MM.1S (cell line): ENCODE measurements at regions not wholly inside any gene's neighbourhood (a gene's known extent, or its start where the extent isn't known, plus 50 kb on each side); places are given as distances from the start of the nearest gene placed in this dataset.

Experiments
- DNase-seq: peaks from one replicate; pipeline ENCODE4 v3.0.0-alpha.2; 2015
- H2AFZ ChIP-seq: fragments of 300-600 bp; sonication (generic); 2 replicates; pipeline ENCODE4 v1.6.0; 2016; ENCODE audit warnings: antibody characterized with exemption, low read length
- H3F3A ChIP-seq: fragments of 300-600 bp; sonication (generic); 2 replicates; pipeline ENCODE4 v1.6.1; 2016; ENCODE audit warnings: mild to moderate bottlenecking, antibody characterized with exemption, low read length, moderate library complexity, mixed read lengths; ENCODE audit not compliant: insufficient read depth
- H3K27ac ChIP-seq: fragments of 300-600 bp; sonication (generic); 2 replicates; pipeline ENCODE4 v1.5.1; 2016; ENCODE audit warnings: mild to moderate bottlenecking, low read length
- H3K27me3 ChIP-seq: fragments of 300-600 bp; sonication (generic); replicated peaks from 2 replicates; pipeline ENCODE4 v1.6.0; 2016; ENCODE audit warnings: low read length; ENCODE audit not compliant: insufficient read depth
- H3K36me3 ChIP-seq: fragments of 300-600 bp; sonication (generic); replicated peaks from 2 replicates; pipeline ENCODE4 v1.6.1; 2016; ENCODE audit warnings: mild to moderate bottlenecking, low read length, mixed read lengths; ENCODE audit not compliant: insufficient read depth
- H3K4me1 ChIP-seq: fragments of 300-600 bp; sonication (generic); 2 replicates; pipeline ENCODE4 v1.6.1; 2016; ENCODE audit warnings: low read length, mixed read lengths
- H3K4me2 ChIP-seq: fragments of 300-600 bp; sonication (generic); 2 replicates; pipeline ENCODE4 v1.6.0; 2016; ENCODE audit warnings: low read depth, low read length
- H3K4me3 ChIP-seq: fragments of 300-600 bp; sonication (generic); 2 replicates; pipeline ENCODE4 v1.5.1; 2016; ENCODE audit warnings: low read length, mixed read lengths
- H3K79me2 ChIP-seq: fragments of 300-600 bp; sonication (generic); 2 replicates; pipeline ENCODE4 v1.6.1; 2016; ENCODE audit warnings: mixed run types, low read length, mixed read lengths
- H3K9ac ChIP-seq: fragments of 300-600 bp; sonication (generic); 2 replicates; pipeline ENCODE4 v1.6.1; 2016; ENCODE audit warnings: low read length, mixed read lengths
- H3K9me2 ChIP-seq: fragments of 300-600 bp; sonication (generic); replicated peaks from 2 replicates; pipeline ENCODE4 v1.6.1; 2016; ENCODE audit warnings: mild to moderate bottlenecking, low read length, mixed read lengths; ENCODE audit not compliant: insufficient read depth
- H3K9me3 ChIP-seq: fragments of 300-600 bp; sonication (generic); replicated peaks from 2 replicates; pipeline ENCODE4 v1.6.1; 2016; ENCODE audit warnings: mild to moderate bottlenecking, low read length, mixed read lengths; ENCODE audit not compliant: insufficient read depth
- H4K20me1 ChIP-seq: fragments of 300-600 bp; sonication (generic); 2 replicates; pipeline ENCODE4 v1.6.1; 2016; ENCODE audit warnings: mild to moderate bottlenecking, low read length, moderate library complexity, mixed read lengths; ENCODE audit not compliant: insufficient read depth
- CTCF ChIP-seq: fragments of 300-600 bp; sonication (generic); IDR thresholded peaks from 2 replicates; pipeline ENCODE4 v1.5.1; 2016; ENCODE audit warnings: antibody characterized with exemption, low read length, mixed read lengths
- EZH2 ChIP-seq: fragments of 300-600 bp; sonication (generic); optimal IDR thresholded peaks from 2 replicates; pipeline ENCODE3; 2017; ENCODE audit warnings: low read depth, mild to moderate bottlenecking, antibody characterized with exemption, low read length, mixed read lengths
- EZH2phosphoT487 ChIP-seq: fragments of 300-600 bp; sonication (generic); IDR thresholded peaks from 2 replicates; pipeline ENCODE4 v1.6.1; 2018; ENCODE audit warnings: antibody characterized with exemption, low read length

GRCh38 chr2:118459426-118459825, 371.2 kb downstream of the INSIG2 start:
- Histone ChIP-seq H3F3A (no peaks in the 10 kb centered on the region), H3K27ac (no peak overlapping the region), H3K4me3 (no peak overlapping the region), H3K27me3 (no peaks in the 10 kb centered on the region), H3K9me3 (no peaks in the 10 kb centered on the region), H3K4me2 (no peak overlapping the region), H3K9ac (no peak overlapping the region), H3K79me2 (no peaks in the 10 kb centered on the region), H3K36me3 (no peaks in the 10 kb centered on the region), H4K20me1 (no peaks in the 10 kb centered on the region), H3K4me1 (no peaks in the 10 kb centered on the region), H2AFZ (no peak overlapping the region), H3K9me2 (no peaks in the 10 kb centered on the region)
- no peak for TF ChIP-seq EZH2
- no peak for TF ChIP-seq EZH2phosphoT487
- no peak for TF ChIP-seq CTCF
- no peak for DNase-seq

DNA sequence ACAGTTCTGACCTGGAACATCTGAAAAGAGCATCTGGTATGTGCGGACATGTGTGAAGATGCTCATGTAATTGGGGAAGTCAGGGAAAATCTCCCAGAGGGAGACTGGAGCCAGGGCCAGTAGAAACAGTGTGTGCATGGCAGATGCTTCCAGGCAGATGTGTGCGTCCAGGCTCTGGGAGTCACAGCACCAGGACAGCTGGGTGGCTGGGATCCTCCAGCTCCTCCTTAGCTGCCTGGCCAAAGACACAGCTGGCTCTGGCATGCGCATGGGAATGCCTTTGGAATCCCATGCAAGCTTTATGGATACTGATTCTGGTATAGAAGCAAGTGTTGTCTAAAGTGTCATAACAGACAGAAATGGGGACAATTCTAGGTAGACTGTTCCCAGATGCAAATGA, 369.7 kb downstream of the INSIG2 start:
- Histone ChIP-seq H2AFZ (no peak overlapping the region), H3K27me3 (no peaks in the 10 kb centered on the region), H3F3A (no peaks in the 10 kb centered on the region), H3K79me2 (no peaks in the 10 kb centered on the region), H3K4me2 (no peak overlapping the region), H3K4me3 (no peak overlapping the region), H3K36me3 (no peaks in the 10 kb centered on the region), H3K9me3 (no peaks in the 10 kb centered on the region), H3K9me2 (no peaks in the 10 kb centered on the region), H3K9ac (no peak overlapping the region), H3K4me1 (no peaks in the 10 kb centered on the region), H4K20me1 (no peaks in the 10 kb centered on the region), H3K27ac (no peak overlapping the region)
- DNase-seq: no peak
- no peak for TF ChIP-seq EZH2phosphoT487
- TF ChIP-seq EZH2: no peak

DNA sequence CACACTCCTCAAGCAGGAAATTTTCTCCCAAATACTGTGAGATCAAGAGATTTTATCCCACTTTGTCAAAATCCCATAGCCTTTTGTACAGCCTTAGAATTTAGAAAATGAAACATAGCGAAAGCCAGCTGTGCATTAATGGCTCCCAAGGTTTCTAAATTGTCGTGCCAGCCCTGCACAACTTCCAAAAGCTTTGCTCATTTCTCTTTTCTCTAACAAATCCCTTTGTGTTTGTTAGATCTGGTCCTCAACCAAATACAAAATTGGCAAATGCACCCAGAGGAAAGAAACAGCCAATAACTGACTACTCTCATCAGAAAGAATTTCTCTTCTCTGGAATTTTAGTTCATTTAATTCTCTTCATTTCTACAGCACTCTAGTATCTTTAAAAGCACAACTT, 361.1 kb downstream of the INSIG2 start:
- H3K79me2 ChIP-seq: no peaks in the 10 kb centered on the region
- H3K9ac ChIP-seq: no peak overlapping the region
- H3K4me2 ChIP-seq: no peak overlapping the region
- H4K20me1 ChIP-seq: no peaks in the 10 kb centered on the region
- no peaks in the 10 kb centered on the region for H3K36me3 ChIP-seq
- H3F3A ChIP-seq: no peaks in the 10 kb centered on the region
- no peaks in the 10 kb centered on the region for H3K27me3 ChIP-seq
- no peaks in the 10 kb centered on the region for H3K9me3 ChIP-seq
- no peak overlapping the region for H3K4me3 ChIP-seq
- H2AFZ ChIP-seq: no peak overlapping the region
- no peak for TF ChIP-seq EZH2
- no peaks in the 10 kb centered on the region for H3K4me1 ChIP-seq
- no peak for DNase-seq
- no peak overlapping the region for H3K27ac ChIP-seq
- no peaks in the 10 kb centered on the region for H3K9me2 ChIP-seq

DNA sequence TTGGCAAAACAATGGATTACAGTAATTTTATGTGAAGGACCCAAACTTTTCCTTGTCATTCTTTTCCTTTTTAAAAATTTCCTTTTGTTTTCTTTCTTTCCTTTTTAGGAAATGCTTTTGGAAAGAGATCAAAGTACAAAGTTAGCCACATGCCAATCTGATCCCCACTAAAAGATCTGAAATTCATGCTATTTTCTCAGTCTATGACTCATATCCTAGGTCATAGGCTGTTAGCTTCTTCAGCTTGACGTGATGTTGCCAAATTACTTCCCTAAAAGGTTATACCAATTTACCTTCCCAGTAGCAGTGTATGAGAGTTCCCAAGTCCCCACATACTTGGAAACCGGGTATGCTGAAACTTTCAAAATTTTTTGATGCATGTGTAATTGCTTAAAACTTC, 355.3 kb downstream of the INSIG2 start:
- Histone ChIP-seq H3K9ac (no peak overlapping the region), H3K27me3 (no peaks in the 10 kb centered on the region), H3K9me2 (no peaks in the 10 kb centered on the region), H3K79me2 (no peaks in the 10 kb centered on the region), H3F3A (no peaks in the 10 kb centered on the region), H4K20me1 (no peaks in the 10 kb centered on the region), H3K36me3 (no peaks in the 10 kb centered on the region), H3K4me1 (no peaks in the 10 kb centered on the region), H3K27ac (no peak overlapping the region), H3K4me3 (no peak overlapping the region), H3K4me2 (no peak overlapping the region), H3K9me3 (no peaks in the 10 kb centered on the region), H2AFZ (no peak overlapping the region)
- DNase-seq: no peak
- no peak for TF ChIP-seq CTCF
- TF ChIP-seq EZH2phosphoT487: no peak
- TF ChIP-seq EZH2: no peak
